Fibroblast of the aortic adventitia (primary cell): ENCODE measurements at regions not wholly inside any gene's neighbourhood (a gene's known extent, or its start where the extent isn't known, plus 50 kb on each side); places are given as distances from the start of the nearest gene placed in this dataset.

Experiments used
- DNase-seq: peaks from one replicate; pipeline ENCODE4 v3.0.0-alpha.2; 2010; ENCODE audit warnings: low read depth
- H3K4me3 ChIP-seq: 2 replicates; pipeline ENCODE4 v1.5.1; 2011; ENCODE audit warnings: low read depth, mild to moderate bottlenecking, control low read depth, low read length, moderate library complexity
- TF ChIP-seq, protein P1 (sequence below): IDR thresholded peaks from 2 replicates; pipeline ENCODE4 v1.5.1; 2011; ENCODE audit warnings: mild to moderate bottlenecking, low read length, control low read depth, inconsistent platforms; ENCODE audit not compliant: insufficient read depth

DNA sequence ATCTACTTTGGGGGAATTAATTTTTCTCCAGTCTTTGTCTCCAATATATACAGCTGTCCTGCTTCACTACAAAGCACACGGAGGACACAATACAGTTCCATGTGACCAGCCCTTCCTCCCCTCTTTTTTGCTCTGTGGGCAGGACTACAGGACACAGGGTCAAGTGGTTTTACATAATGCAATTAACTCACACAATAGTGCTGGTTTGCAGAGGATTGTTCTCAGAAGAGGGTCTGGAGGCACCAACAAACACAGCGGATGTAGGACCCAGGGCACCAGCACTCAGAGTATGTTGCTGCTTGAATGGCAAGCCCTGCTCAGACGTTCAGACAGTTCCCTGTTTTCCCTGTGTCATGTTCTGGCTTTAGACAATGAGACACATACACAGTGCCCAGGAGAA is 52.0 kb upstream of the NPTX2 start:
- TF ChIP-seq, protein P1, sequence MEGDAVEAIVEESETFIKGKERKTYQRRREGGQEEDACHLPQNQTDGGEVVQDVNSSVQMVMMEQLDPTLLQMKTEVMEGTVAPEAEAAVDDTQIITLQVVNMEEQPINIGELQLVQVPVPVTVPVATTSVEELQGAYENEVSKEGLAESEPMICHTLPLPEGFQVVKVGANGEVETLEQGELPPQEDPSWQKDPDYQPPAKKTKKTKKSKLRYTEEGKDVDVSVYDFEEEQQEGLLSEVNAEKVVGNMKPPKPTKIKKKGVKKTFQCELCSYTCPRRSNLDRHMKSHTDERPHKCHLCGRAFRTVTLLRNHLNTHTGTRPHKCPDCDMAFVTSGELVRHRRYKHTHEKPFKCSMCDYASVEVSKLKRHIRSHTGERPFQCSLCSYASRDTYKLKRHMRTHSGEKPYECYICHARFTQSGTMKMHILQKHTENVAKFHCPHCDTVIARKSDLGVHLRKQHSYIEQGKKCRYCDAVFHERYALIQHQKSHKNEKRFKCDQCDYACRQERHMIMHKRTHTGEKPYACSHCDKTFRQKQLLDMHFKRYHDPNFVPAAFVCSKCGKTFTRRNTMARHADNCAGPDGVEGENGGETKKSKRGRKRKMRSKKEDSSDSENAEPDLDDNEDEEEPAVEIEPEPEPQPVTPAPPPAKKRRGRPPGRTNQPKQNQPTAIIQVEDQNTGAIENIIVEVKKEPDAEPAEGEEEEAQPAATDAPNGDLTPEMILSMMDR: no peak
- DNase-seq: no peak

DNA sequence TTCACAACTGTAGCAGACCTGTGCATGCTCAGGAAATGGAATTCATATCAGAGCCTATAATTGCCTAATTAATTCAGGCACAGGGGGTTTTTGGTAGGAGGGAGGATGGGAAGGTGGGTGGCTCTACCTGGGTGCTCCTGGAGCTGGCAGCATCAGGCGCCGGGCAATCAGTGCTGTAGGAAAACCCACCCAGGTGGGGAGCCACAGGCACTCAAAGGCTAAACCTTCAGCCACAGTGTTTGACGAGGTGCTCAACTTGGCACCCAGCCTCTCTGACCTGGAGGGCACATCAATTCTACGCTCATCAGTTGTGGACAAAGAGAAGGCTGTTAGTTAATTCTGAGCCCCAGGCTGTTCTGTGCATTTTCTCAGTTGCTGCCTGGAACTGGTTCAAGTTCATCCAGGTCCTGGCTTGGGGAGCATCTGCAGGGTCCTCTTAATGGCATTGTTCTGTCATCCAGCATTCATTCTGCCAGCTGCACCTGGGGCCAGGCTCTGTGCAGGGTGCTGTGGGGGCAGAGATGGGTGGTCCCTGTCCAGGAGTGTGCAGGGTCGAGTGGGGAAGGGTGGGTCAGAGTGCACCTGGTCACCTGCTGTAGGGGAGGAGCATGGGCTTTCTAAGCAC is 54.1 kb upstream of the NPTX2 start:
- no peak overlapping the region for H3K4me3 ChIP-seq
- TF ChIP-seq, protein P1: no peak
- DNase-seq: no peak

More for the DNA sequence above, 52.0 kb upstream of the NPTX2 start:
- H3K4me3 ChIP-seq: no peak overlapping the region

DNA sequence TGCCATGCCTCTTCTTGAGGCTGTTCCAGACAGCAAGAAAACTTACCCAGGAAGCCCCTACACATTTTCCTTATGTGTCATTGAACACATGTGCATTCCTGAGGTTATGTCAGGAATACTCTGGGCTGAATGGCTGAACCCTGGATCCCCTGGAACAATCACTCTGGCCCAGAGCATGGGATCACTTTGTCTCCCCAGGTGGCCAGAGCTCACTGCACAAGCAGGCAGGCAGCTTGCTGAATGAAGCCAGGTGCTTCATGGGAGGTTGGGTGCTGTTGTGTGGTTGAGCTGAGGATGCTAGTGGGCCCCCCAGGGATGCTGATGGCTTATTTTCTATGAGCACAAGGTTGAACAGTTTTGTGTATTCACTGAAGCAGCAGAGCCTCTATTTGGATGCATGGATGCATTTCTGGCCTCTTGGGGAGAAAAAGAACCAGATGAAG is 54.7 kb upstream of the NPTX2 start:
- DNase-seq: no peak
- no peak overlapping the region for H3K4me3 ChIP-seq
- TF ChIP-seq, protein P1: no peak

DNA sequence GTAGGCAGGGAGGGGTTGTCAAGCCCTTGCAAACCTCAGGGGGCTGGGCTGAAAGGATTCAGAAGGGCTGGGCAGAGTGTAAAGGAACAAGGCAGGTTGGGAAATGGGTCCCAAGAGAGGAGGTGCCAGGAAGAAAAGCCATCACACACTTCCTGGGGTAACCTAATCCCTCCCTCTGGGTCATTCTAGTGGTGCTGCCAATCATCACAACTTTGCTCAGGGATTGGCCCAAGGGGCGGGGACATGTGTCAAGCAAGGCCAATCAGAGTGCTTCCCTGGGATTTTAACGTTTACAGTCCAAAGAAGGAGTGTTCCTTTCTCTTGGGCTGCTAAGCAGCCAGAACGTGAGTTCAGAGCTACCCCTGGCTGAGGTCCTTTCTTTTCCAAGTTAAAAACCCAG is 57.1 kb upstream of the NPTX2 start:
- TF ChIP-seq, protein P1: no peak
- no peak for DNase-seq

DNA sequence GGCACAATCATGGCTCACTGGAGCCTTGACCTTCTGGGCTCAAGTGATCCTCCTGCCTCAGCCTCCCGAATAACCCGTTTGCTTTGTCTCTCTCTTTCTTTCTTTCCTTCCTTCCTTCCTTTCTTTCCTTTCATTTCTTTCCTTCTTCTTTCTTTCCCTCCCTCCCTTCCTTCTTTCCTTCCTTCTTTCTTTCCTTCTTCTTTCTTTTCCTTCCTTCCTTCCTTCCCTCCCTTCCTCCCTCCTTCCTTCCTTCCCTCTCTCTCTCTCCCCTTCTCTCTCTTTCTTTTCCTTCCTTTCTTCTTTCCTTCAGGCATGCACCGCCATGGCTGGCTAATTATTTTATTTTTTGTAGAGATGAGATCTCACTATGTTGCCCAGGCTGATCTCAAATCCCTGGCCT is 57.9 kb upstream of the NPTX2 start:
- no peak for DNase-seq
- TF ChIP-seq, protein P1: no peak
- H3K4me3 ChIP-seq: no peak overlapping the region

More for the DNA sequence above, 57.1 kb upstream of the NPTX2 start:
- no peak overlapping the region for H3K4me3 ChIP-seq

DNA sequence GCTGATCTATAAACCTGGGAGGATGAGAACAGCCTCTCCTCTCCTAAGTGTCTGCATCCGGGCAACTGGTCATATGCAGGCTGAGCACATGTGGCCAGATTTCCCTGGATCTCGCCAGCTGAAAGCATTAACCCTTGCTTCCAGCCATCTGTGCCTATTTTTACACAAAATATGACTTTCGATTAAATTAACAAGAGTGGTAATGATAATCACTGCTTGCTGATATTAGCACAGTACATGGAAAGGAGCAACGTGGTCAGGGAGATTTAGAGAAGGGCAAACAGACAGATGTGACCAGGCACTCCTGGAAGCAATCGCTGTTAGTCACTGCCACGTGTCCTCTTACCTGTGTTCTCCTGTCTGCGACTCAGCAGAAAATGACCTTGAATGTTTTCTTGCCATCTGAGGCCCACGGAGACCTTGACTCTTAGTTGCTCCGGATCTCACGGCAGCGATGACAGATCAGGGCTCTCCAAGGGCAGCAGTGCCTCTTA is 59.5 kb upstream of the NPTX2 start:
- H3K4me3 ChIP-seq: no peak overlapping the region
- no peak for DNase-seq
- TF ChIP-seq, protein P1: no peak

DNA sequence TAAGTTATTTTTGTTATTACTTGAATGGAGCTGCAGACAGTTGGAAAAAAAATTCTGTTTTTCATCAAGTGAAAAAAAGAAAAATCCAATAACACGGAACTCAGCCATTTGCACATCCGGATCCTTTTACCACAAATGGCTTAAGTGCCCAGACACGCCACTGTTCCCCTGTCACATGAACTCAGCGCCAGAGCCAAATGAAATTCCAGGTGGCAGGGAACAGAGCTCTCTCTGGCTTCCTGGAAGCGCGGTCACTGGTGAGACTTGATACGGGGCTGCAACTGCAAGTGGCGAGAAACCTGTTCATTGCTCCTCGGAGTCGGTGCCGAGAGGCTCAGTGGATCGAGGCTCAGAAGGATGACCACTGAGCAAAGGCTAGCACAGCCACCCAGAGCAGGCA is 60.8 kb upstream of the NPTX2 start:
- no peak for DNase-seq
- H3K4me3 ChIP-seq: no peak overlapping the region
- TF ChIP-seq, protein P1: no peak
